HG02588 (cell line): ENCODE measurements at regions not wholly inside any gene's neighbourhood (a gene's known extent, or its start where the extent isn't known, plus 50 kb on each side); places are given as distances from the start of the nearest gene placed in this dataset.

Experiments used
- ATAC-seq: cut with Tn5 transposase; IDR thresholded peaks from one replicate; pipeline ENCODE4 v1.9.1; 2021; ENCODE audit warnings: mild to moderate bottlenecking, moderate library complexity; ENCODE audit not compliant: unreplicated experiment

- no peak for ATAC-seq
These were observed 935.0 kb upstream of the INTU start for GRCh38 chr4:126697748-126698147.

- no peak for ATAC-seq
These were observed 934.5 kb upstream of the INTU start for GRCh38 chr4:126698224-126698623.

GRCh38 chr4:126701756-126702155 lies 931.0 kb upstream of the INTU start:
- no peak for ATAC-seq

GRCh38 chr4:126702747-126703146 lies 930.0 kb upstream of the INTU start:
- ATAC-seq, result no peak

- no peak for ATAC-seq
These were observed 927.5 kb upstream of the INTU start for GRCh38 chr4:126705266-126705665.

GRCh38 chr4:126708716-126709115 lies 924.0 kb upstream of the INTU start:
- no peak for ATAC-seq

GRCh38 chr4:126710935-126711334 lies 921.8 kb upstream of the INTU start:
- ATAC-seq, result no peak

- ATAC-seq, result no peak
These were observed 917.7 kb upstream of the INTU start for GRCh38 chr4:126715067-126715466.

- no peak for ATAC-seq
These were observed 917.1 kb upstream of the INTU start for GRCh38 chr4:126715681-126716080.

- ATAC-seq, result no peak
These were observed 914.6 kb upstream of the INTU start for GRCh38 chr4:126718136-126718535.

GRCh38 chr4:126719852-126720251 lies 912.9 kb upstream of the INTU start:
- no peak for ATAC-seq

- no peak for ATAC-seq
These were observed 906.9 kb upstream of the INTU start for GRCh38 chr4:126725906-126726305.

- no peak for ATAC-seq
These were observed 905.3 kb upstream of the INTU start for GRCh38 chr4:126727461-126727860.

- no peak for ATAC-seq
These were observed 901.7 kb upstream of the INTU start for GRCh38 chr4:126731062-126731461.

- no peak for ATAC-seq
These were observed 899.5 kb upstream of the INTU start for GRCh38 chr4:126733301-126733700.

GRCh38 chr4:126734465-126734864 lies 898.3 kb upstream of the INTU start:
- no peak for ATAC-seq

- ATAC-seq, result no peak
These were observed 897.2 kb upstream of the INTU start for GRCh38 chr4:126735294-126736132.

- ATAC-seq, result no peak
These were observed 896.6 kb upstream of the INTU start for GRCh38 chr4:126736133-126736518.

- no peak for ATAC-seq
These were observed 894.7 kb upstream of the INTU start for GRCh38 chr4:126737899-126738526.

- ATAC-seq, result no peak
These were observed 894.2 kb upstream of the INTU start for GRCh38 chr4:126738527-126738923.

GRCh38 chr4:126738926-126739325 lies 893.8 kb upstream of the INTU start:
- ATAC-seq, result no peak

GRCh38 chr4:126740687-126741086 lies 892.1 kb upstream of the INTU start:
- ATAC-seq, result no peak

GRCh38 chr4:126742048-126742447 lies 890.7 kb upstream of the INTU start:
- ATAC-seq, result no peak
